ENCODE measurements at regions not wholly inside any gene's neighbourhood (a gene's known extent, or its start where the extent isn't known, plus 50 kb on each side); places are given as distances from the start of the nearest gene placed in this dataset.

DNA sequence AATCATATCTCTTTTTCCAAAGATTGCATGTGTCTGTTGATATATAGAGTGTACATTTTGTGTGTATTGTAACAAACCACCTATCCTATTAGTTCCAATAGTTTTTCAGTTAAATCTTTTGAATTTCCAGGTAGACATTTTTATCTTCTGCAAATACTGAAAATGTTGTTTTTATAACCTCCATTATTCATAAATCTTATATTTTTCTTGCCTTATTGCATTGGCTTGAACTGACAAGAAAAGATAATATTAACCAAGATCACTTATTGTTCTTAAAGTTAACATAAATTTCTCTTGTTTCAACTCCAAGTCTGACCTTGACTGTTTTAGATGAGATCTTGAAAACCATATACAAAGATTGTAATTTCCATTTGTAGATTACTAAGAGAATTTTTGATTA lies 251.6 kb downstream of the IRX2 start:
- no peaks in the 10 kb centered on the region for H3K36me3 ChIP-seq (replicated peaks)
- TF ChIP-seq, protein P1, sequence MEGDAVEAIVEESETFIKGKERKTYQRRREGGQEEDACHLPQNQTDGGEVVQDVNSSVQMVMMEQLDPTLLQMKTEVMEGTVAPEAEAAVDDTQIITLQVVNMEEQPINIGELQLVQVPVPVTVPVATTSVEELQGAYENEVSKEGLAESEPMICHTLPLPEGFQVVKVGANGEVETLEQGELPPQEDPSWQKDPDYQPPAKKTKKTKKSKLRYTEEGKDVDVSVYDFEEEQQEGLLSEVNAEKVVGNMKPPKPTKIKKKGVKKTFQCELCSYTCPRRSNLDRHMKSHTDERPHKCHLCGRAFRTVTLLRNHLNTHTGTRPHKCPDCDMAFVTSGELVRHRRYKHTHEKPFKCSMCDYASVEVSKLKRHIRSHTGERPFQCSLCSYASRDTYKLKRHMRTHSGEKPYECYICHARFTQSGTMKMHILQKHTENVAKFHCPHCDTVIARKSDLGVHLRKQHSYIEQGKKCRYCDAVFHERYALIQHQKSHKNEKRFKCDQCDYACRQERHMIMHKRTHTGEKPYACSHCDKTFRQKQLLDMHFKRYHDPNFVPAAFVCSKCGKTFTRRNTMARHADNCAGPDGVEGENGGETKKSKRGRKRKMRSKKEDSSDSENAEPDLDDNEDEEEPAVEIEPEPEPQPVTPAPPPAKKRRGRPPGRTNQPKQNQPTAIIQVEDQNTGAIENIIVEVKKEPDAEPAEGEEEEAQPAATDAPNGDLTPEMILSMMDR (IDR thresholded peaks at IDR 0.05; ENCODE audit: low read depth, low read length, missing control alignments): no peak
- H3K27ac ChIP-seq: no peak overlapping the region
- H3K4me3 ChIP-seq (ENCODE audit: low read depth, low read length): no peak overlapping the region
- DNase-seq: no peak
- H3K27me3 ChIP-seq (replicated peaks): no peaks in the 10 kb centered on the region
- in situ Hi-C loops (cut with HindIII; ENCODE audit: low pct_ligation_motif_present, low sequenced_read_pairs): no loop called here

DNA sequence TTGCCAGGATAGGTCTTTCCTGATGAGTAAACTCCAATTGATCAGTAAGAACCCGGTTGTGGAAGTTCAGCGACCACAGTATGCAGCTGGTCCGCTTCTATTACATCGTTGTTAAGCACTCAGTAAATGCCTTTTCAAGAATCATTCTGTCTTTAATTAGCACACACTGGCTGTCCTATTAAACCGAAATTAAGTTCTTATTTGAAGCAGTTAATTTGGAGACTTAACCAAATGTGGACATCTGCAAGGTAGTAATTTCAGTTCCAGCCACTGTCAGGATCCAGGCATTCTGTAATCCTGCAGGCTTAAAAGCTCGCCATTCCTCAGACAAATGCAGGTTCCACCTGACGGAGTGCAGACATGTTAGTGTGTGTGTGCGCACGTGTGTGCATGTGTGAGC lies 254.6 kb downstream of the IRX2 start:
- H3K36me3 ChIP-seq (replicated peaks): no peaks in the 10 kb centered on the region
- TF ChIP-seq, protein P1 (IDR thresholded peaks at IDR 0.05; ENCODE audit: low read depth, low read length, missing control alignments): no peak
- no peaks in the 10 kb centered on the region for H3K27me3 ChIP-seq (replicated peaks)
- no peak overlapping the region for H3K27ac ChIP-seq
- no peak for DNase-seq
- H3K4me3 ChIP-seq (ENCODE audit: low read depth, low read length): no peak overlapping the region
- in situ Hi-C loops (cut with HindIII; ENCODE audit: low pct_ligation_motif_present, low sequenced_read_pairs): no loop called here

DNA sequence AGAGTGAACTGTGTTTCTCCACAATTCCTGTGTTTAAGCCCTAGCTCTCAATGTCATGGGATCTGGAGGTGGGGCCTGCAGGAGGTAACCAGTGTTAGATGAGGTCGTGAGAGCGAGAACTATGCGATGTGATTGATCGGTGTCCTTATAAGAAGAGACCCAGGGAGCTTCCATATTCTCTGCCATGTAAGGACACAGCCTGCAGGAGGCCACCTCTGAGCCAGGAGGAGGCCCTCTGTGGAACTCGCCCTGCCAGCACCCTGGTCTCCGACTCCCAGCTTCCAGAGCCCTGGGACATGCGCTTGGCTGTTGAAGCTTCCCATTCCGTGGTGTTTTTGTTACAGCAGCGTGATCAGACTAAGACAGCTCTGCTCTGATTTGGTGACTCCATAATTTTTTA lies 255.4 kb downstream of the IRX2 start:
- DNase-seq: no peak
- no peak overlapping the region for H3K27ac ChIP-seq
- H3K36me3 ChIP-seq (replicated peaks): no peaks in the 10 kb centered on the region
- no peak overlapping the region for H3K4me3 ChIP-seq (ENCODE audit: low read depth, low read length)
- TF ChIP-seq, protein P1 (IDR thresholded peaks at IDR 0.05; ENCODE audit: low read depth, low read length, missing control alignments): no peak
- H3K27me3 ChIP-seq (replicated peaks): no peaks in the 10 kb centered on the region
- in situ Hi-C loops (cut with HindIII; ENCODE audit: low pct_ligation_motif_present, low sequenced_read_pairs): no loop called here

DNA sequence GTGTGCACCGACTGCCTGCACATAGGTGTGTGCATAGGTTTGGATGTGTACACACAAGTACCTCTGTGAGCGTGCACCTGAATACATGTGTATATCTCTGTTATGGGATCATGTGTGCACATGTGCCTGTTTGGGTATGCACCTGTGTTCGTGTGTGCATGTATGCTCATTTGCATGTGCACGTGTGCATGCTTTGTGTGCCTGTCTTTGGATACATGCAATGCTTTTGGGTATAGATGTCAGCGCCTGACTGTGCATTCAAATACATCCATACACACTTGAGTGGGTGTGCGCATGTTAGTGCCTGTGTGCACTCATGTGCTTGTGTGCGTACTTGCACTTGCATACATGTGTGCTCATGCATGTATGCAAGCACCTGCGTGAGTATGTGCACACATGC lies 258.1 kb downstream of the IRX2 start:
- Histone ChIP-seq H3K36me3 (replicated peaks) (no peaks in the 10 kb centered on the region), H3K27me3 (replicated peaks) (no peaks in the 10 kb centered on the region), H3K4me3 (ENCODE audit: low read depth, low read length) (no peak overlapping the region), H3K27ac (no peak overlapping the region)
- no peak for DNase-seq
- TF ChIP-seq, protein P1 (IDR thresholded peaks at IDR 0.05; ENCODE audit: low read depth, low read length, missing control alignments): no peak
- in situ Hi-C loops (cut with HindIII; ENCODE audit: low pct_ligation_motif_present, low sequenced_read_pairs): no loop called here

DNA sequence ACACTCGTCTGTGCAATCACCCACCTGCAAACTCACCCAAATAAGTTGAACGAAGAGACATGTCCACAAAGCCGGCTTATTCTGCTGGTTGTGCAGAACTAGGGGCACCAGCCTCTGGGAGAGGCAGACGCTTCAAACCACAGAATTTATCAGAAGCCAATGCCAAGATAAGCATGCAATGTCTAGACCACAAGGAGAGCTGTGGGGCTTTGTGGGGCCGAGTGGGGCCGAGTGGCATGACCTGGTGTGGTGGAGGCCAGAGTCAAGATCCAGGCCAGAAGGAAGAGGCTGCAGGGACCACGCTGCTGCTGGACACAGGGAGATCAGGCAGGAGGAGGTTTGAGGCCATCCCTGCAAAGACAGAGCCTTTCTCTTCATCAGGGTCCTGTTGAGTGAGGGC lies 259.0 kb downstream of the IRX2 start:
- Histone ChIP-seq H3K4me3 (ENCODE audit: low read depth, low read length) (no peak overlapping the region), H3K27me3 (replicated peaks) (no peaks in the 10 kb centered on the region), H3K27ac (no peak overlapping the region), H3K36me3 (replicated peaks) (no peaks in the 10 kb centered on the region)
- TF ChIP-seq, protein P1 (IDR thresholded peaks at IDR 0.05; ENCODE audit: low read depth, low read length, missing control alignments): no peak
- in situ Hi-C loops (cut with HindIII; ENCODE audit: low pct_ligation_motif_present, low sequenced_read_pairs): no loop called here
- no peak for DNase-seq

DNA sequence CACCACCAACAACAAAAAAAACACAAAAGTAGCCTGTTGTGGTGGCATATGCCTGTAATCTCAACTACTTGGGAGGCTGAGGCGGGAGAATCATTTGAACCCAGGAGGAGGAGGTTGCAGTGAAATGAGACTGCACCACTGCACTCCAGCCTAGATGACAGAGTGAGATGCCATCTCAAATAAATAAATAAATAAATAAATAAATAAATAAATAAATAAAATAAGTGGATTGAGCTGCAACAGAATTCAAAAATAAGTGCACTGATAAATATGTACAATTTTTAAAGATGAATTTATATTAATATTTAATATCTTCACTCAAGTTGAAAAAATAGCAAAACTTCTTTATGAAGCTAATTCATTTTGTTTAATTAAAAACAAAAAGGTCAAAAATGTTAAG lies 259.6 kb downstream of the IRX2 start:
- TF ChIP-seq, protein P1 (IDR thresholded peaks at IDR 0.05; ENCODE audit: low read depth, low read length, missing control alignments): no peak
- no peak for DNase-seq
- H3K27ac ChIP-seq: no peak overlapping the region
- in situ Hi-C loops (cut with HindIII; ENCODE audit: low pct_ligation_motif_present, low sequenced_read_pairs): no loop called here
- H3K27me3 ChIP-seq (replicated peaks): no peaks in the 10 kb centered on the region
- no peaks in the 10 kb centered on the region for H3K36me3 ChIP-seq (replicated peaks)
- no peak overlapping the region for H3K4me3 ChIP-seq (ENCODE audit: low read depth, low read length)

All from brain microvascular endothelial cell (primary cell).